Liver (tissue), 8 donors: ENCODE measurements at regions not wholly inside any gene's neighbourhood (a gene's known extent, or its start where the extent isn't known, plus 50 kb on each side); places are given as distances from the start of the nearest gene placed in this dataset.

ENCODE experiments used
- DNase-seq: peaks from one replicate; pipeline ENCODE4 v3.0.0-alpha.2; 2017; ENCODE audit warnings: low spot score
- H3K27ac ChIP-seq, 2 donors: one replicate each; pipeline ENCODE4 v1.7.0; 2013; ENCODE audit warnings: inconsistent platforms in 2 of 2, low read length in 2 of 2, control low read depth in 1 of 2, low read depth in 1 of 2, mild to moderate bottlenecking in 1 of 2
- H3K27me3 ChIP-seq, 4 donors: one replicate each; pipeline versions ENCODE4 v1.6.1 to v1.7.0; 2013; ENCODE audit warnings: low read length in 3 of 4, inconsistent platforms in 1 of 4, mild to moderate bottlenecking in 1 of 4, moderate library complexity in 1 of 4; ENCODE audit not compliant: control insufficient read depth in 4 of 4, insufficient read depth in 4 of 4
- H3K36me3 ChIP-seq, 4 donors: one replicate each; pipeline versions ENCODE4 v1.6.1 to v1.7.0; 2013; ENCODE audit warnings: low read length in 3 of 4, mild to moderate bottlenecking in 3 of 4, low read depth in 1 of 4, moderate library complexity in 1 of 4; ENCODE audit not compliant: control insufficient read depth in 4 of 4, insufficient read depth in 3 of 4
- H3K4me1 ChIP-seq, 4 donors: one replicate each; pipeline versions ENCODE4 v1.6.1 to v1.7.0; 2013; ENCODE audit warnings: low read length in 3 of 4, mild to moderate bottlenecking in 3 of 4, moderate library complexity in 1 of 4; ENCODE audit not compliant: control insufficient read depth in 4 of 4, insufficient read depth in 4 of 4
- H3K4me3 ChIP-seq, 3 donors: one replicate each; pipeline versions ENCODE4 v1.6.1 to v1.7.0; 2013; ENCODE audit warnings: low read length in 3 of 3, control low read depth in 1 of 3, low read depth in 1 of 3, mild to moderate bottlenecking in 1 of 3
- H3K9ac ChIP-seq, 2 donors: one replicate each; pipeline ENCODE4 v1.7.0; 2013; ENCODE audit warnings: low read length in 2 of 2, mild to moderate bottlenecking in 2 of 2, moderate library complexity in 2 of 2, control low read depth in 1 of 2, low read depth in 1 of 2
- H3K9me3 ChIP-seq, 4 donors: one replicate each; pipeline versions ENCODE4 v1.6.1 to v1.7.0; 2013; ENCODE audit warnings: low read length in 3 of 4; ENCODE audit not compliant: control insufficient read depth in 4 of 4
- ATF3 ChIP-seq: IDR thresholded peaks from 2 replicates; pipeline ENCODE4 v1.6.1; 2016; ENCODE audit warnings: antibody characterized with exemption
- CTCF ChIP-seq: fragments of 150-350 bp; IDR thresholded peaks from 2 replicates; pipeline ENCODE4 v1.5.1; 2017; ENCODE audit warnings: improper control_type of control experiment, low read depth, low read length; ENCODE audit not compliant: missing input control
- EGR1 ChIP-seq, 2 donors: IDR thresholded peaks; 2 replicates each; pipeline ENCODE4 v1.6.1; 2016 to 2018; ENCODE audit warnings: antibody characterized with exemption in 2 of 2, low read depth in 2 of 2
- FOXA2 ChIP-seq: IDR thresholded peaks from 2 replicates; pipeline ENCODE4 v1.6.1; 2016; ENCODE audit warnings: antibody characterized with exemption
- GABPA ChIP-seq, 2 donors: IDR thresholded peaks in 1 of 2; conservative IDR thresholded peaks in 1 of 2; 2 replicates each; pipeline ENCODE4 v1.6.1; 2016; ENCODE audit warnings: antibody characterized with exemption in 2 of 2, mild to moderate bottlenecking in 1 of 2, moderate library complexity in 1 of 2
- HNF4A ChIP-seq, 2 donors: conservative IDR thresholded peaks; 2 replicates each; pipeline ENCODE4 v1.6.1; 2016; ENCODE audit warnings: antibody characterized with exemption in 2 of 2, mild to moderate bottlenecking in 2 of 2
- HNF4G ChIP-seq: IDR thresholded peaks from 2 replicates; pipeline ENCODE4 v1.6.1; 2016; ENCODE audit warnings: antibody characterized with exemption
- JUND ChIP-seq, 2 donors: IDR thresholded peaks; 2 replicates each; pipeline ENCODE4 v1.6.1; 2016; ENCODE audit warnings: antibody characterized with exemption in 2 of 2
- NR2F2 ChIP-seq: IDR thresholded peaks from 2 replicates; pipeline ENCODE4 v1.6.1; 2016; ENCODE audit warnings: antibody characterized with exemption
- RAD21 ChIP-seq, 2 donors: IDR thresholded peaks; 2 replicates each; pipeline ENCODE4 v1.6.1; 2016; ENCODE audit warnings: antibody characterized with exemption in 2 of 2, mild to moderate bottlenecking in 2 of 2
- REST ChIP-seq: IDR thresholded peaks from 2 replicates; pipeline ENCODE4 v1.6.1; 2016; ENCODE audit warnings: antibody characterized with exemption, mild to moderate bottlenecking
- SP1 ChIP-seq: IDR thresholded peaks from 2 replicates; pipeline ENCODE4 v1.6.1; 2018; ENCODE audit warnings: antibody characterized with exemption, mild to moderate bottlenecking
- TAF1 ChIP-seq: conservative IDR thresholded peaks from 2 replicates; pipeline ENCODE4 v1.6.1; 2016; ENCODE audit warnings: antibody characterized with exemption, mild to moderate bottlenecking
- YY1 ChIP-seq: IDR thresholded peaks from 2 replicates; pipeline ENCODE4 v1.6.1; 2016; ENCODE audit warnings: antibody characterized with exemption, mild to moderate bottlenecking
- ZBTB33 ChIP-seq: IDR thresholded peaks from 2 replicates; pipeline ENCODE4 v1.6.1; 2016; ENCODE audit warnings: antibody characterized with exemption
- WGBS: extraction: QIAGEN DNeasy Blood & Tissue Kit; methylation state at CpG from one replicate; pipeline ENCODE4 v1.1.7; 2013; 5-methylcytosine and 5-hydroxymethylcytosine counted together
- donor health status: healthy.
- donor health status: healthy.
- donor health status: healthy.
- donor health status: healthy.
- donor health status: healthy.

GRCh38 chr5:12322042-12322441 lies 417.8 kb upstream of the CTNND2 start:
- Histone ChIP-seq H3K9ac (no peak overlapping the region), H3K9me3 (peaks cover 0 to 3% (median 0%) of the 10 kb centered on the region in 4 donors), H3K27ac (no peak overlapping the region), H3K4me3 (no peak overlapping the region), H3K36me3 (no peaks in the 10 kb centered on the region), H3K27me3 (no peaks in the 10 kb centered on the region), H3K4me1 (no peaks in the 10 kb centered on the region)
- DNase-seq: no peak
- TF ChIP-seq YY1 (no peak), ZBTB33 (no peak), CTCF (no peak), SP1 (no peak), TAF1 (no peak), JUND (IDR thresholded peaks at IDR 0.05) (no peak), EGR1 (IDR thresholded peaks at IDR 0.05; ENCODE audit: low read depth in 2 of 2) (no peak), HNF4G (no peak), GABPA (IDR thresholded peaks at IDR 0.05 in 1 of 2, conservative IDR thresholded peaks at IDR 0.05 in 1 of 2) (no peak), RAD21 (IDR thresholded peaks at IDR 0.05) (no peak), ATF3 (no peak), REST (no peak), HNF4A (conservative IDR thresholded peaks at IDR 0.05) (no peak), FOXA2 (no peak)
- WGBS: 40% methylated on average over 1 of the region's 1 CpG

DNA sequence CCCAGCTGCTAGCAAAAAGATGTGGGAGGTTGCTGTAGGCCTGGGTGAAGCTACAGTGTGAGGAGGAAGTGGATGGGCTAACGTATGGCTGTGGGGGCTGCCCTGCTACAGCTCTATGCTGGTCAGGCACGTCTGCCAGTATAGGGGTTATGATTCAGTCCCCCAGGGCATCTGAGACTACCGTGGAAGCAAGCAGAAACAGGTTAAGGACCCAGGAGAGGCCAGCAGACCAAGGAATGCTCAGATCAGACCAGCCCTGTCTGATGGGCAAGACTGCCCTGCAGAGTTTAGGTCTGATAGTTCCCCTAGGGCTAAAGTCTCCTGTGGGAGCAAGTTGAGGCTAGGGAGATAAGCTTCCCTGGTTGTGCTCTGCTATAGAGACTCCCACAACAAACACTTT lies 416.1 kb upstream of the CTNND2 start:
- 64% methylated on average over 3 of the region's 3 CpGs for WGBS
- H3K4me1 ChIP-seq: no peaks in the 10 kb centered on the region
- H3K9ac ChIP-seq: no peak overlapping the region
- H3K9me3 ChIP-seq: peaks cover 0 to 3% (median 0%) of the 10 kb centered on the region in 4 donors
- no peak overlapping the region for H3K27ac ChIP-seq
- DNase-seq: no peak
- H3K4me3 ChIP-seq: no peak overlapping the region
- no peaks in the 10 kb centered on the region for H3K27me3 ChIP-seq
- H3K36me3 ChIP-seq: no peaks in the 10 kb centered on the region
- no peak for TF ChIP-seq ZBTB33
- TF ChIP-seq JUND (IDR thresholded peaks at IDR 0.05): no peak
- TF ChIP-seq HNF4G: no peak
- TF ChIP-seq SP1: no peak
- TF ChIP-seq HNF4A (conservative IDR thresholded peaks at IDR 0.05): no peak
- TF ChIP-seq REST: no peak
- no peak for TF ChIP-seq NR2F2
- no peak for TF ChIP-seq RAD21 (IDR thresholded peaks at IDR 0.05)
- no peak for TF ChIP-seq CTCF
